Subcutaneous adipose tissue (tissue), 1 donor: ENCODE measurements at regions not wholly inside any gene's neighbourhood (a gene's known extent, or its start where the extent isn't known, plus 50 kb on each side); places are given as distances from the start of the nearest gene placed in this dataset.

ENCODE experiments used
- TF ChIP-seq, protein P1 (sequence below): fragments of 450-650 bp; IDR thresholded peaks from one replicate; pipeline ENCODE4 v1.5.1; 2016; ENCODE audit warnings: low read depth, mild to moderate bottlenecking, control low read depth, antibody characterized with exemption, moderate library complexity

DNA sequence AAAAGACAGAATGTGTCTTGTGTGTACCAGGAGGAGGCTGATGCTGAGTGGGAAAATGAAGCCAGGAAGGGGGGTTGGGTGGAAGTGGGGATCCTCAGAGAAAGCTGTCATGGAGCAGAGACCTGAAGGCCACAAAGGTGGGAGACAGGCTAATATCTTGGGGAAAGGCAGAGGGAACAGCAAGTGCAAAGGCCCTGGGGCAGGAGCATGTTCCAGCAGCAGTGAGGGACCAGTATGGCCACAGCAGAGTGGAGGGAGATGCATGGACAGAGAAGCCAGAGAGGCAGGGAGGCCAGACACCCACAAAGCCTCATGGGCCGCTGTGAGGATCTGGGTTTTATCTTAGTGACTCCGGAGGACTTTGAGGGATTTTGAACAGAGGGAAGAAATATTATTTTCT lies 254.2 kb upstream of the SULF2 start:
- TF ChIP-seq, protein P1, sequence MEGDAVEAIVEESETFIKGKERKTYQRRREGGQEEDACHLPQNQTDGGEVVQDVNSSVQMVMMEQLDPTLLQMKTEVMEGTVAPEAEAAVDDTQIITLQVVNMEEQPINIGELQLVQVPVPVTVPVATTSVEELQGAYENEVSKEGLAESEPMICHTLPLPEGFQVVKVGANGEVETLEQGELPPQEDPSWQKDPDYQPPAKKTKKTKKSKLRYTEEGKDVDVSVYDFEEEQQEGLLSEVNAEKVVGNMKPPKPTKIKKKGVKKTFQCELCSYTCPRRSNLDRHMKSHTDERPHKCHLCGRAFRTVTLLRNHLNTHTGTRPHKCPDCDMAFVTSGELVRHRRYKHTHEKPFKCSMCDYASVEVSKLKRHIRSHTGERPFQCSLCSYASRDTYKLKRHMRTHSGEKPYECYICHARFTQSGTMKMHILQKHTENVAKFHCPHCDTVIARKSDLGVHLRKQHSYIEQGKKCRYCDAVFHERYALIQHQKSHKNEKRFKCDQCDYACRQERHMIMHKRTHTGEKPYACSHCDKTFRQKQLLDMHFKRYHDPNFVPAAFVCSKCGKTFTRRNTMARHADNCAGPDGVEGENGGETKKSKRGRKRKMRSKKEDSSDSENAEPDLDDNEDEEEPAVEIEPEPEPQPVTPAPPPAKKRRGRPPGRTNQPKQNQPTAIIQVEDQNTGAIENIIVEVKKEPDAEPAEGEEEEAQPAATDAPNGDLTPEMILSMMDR: no peak

DNA sequence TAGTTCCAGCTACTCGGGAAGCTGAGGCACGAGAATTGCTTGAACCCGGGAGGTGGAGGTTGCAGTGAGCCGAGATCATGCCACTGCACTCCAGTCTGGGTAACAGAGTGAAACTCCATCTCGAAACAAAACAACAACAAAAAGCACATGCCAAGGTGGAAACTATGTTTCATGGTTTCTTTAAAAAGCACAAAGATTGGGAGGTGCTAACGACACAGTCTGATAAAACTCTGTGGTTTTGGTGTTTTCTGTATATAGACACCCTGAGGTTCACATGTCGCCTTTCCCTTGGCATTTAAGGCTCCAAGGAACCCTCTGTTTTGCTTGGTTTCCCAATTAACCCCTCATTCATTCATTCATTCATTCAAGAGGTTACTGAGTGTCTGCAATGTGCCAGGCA lies 253.4 kb upstream of the SULF2 start:
- TF ChIP-seq, protein P1: no peak

DNA sequence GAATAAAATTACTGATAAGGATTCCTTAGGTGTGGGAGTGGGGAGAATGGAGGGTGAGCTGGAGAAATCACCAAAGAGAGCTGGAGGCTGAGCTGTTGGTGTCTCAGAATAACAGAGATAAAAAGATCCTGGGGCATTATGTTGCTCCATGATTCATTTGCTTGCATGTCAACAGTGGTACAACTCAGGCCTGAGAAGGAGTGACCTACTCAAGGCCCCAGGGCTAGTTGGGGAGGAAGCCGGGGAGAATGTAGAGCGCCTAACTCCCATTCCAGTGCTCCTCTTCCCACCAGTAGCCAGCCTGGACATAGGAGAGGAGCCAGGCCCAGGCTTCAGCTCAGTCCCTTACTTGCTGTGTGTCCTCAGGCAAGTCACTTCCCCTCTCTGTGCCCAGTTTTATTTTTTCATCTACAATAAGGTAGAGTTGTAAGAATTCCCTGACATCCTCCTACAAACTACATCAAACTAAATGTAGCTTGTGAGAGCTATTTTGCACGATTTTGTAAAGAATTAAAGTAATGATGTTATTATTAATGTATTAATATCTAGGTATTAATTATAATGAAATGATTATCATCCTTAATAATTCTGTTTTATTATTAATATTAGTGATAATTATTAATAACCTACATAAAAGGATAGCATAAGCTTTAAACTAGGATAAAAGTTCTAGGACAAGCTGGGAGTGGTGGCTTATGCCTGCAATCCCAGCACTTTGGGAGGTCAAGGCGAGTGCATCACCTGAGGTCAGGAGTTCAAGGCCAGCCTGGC lies 250.9 kb upstream of the SULF2 start:
- TF ChIP-seq, protein P1: no peak

DNA sequence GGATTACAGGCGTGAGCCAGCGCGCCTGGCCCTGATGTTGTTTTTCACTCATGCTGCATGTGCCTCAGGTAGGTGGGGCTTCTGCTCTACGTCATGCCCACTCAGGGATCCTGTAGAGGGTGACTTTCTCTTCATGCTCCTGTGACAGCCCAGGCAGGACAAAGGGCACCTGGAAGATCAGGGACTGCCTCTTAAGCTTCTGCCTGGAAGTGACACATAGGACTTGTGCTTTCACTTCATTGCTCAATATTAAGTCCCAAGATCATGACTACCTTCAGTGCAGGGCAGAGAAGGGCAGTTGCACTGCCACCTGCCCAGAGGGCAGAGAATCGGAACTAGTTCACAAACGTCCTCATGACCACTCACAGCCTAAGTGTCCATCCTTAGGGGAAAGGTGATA lies 249.5 kb upstream of the SULF2 start:
- TF ChIP-seq, protein P1: no peak

DNA sequence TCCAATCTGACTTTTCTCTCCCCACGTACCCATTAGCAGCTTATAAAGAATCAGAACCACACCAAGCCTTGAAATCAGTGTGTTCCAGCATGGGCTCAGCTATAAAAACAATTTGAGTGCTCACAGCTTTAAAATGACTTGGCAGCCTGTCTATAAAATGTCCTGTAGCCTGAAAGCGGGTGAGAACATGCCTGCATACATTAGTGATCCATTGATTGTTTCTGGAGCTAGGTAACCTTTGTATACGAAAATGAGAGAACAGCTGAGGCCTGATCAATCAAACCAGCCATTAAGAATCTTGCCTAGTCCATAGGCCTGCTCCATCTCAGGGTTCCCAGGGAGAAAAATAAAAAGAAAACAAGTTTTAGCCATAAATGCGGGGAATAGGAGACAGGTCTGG lies 245.8 kb upstream of the SULF2 start:
- TF ChIP-seq, protein P1: no peak

DNA sequence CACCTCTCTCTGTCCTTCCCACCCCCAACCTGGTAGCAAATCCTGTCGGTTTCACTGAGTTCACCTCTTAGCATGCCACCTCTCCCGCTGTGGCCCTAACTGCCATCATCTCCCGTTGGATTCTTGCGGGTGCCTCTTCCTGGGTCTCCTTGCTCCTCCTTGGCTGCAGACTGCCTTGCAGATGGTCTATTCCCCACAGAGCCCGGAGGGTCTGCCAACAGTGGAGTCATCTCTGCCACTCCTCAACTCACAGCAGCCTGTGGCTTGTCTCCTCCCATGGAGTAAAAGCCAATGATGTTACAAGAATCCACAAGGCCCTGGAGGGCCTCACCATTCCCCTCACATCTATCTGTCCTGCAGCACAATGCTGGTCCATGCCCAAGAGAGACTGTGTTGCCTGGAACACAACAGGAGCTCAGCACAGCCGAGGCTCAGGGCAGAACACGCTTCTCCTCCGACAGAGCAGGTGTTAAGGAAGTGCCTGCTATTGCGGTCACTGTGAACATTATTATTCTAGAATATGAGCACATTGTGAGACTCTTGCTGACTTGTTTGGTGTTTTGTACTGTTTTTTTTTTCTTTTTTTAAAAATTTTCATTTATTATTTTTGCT lies 241.8 kb upstream of the SULF2 start:
- TF ChIP-seq, protein P1: no peak

DNA sequence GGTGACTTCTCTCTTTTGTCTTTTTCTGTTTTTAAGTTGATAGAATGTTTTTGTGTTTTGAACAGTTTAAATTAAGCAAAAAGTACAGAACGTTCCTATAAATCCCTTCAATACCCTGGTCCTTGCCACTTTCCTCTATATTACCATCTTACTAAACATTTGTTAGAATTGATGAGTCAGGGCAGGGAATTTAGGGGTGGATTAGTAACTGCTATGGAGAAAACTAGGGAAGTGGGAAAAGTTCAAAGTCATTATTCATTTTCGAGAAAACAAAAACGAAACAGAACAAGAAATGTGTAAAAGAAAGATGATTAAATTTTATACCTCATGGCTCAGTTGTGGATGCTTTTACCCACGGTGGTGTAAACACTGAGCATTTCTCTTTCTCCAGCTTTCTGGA lies 240.4 kb upstream of the SULF2 start:
- TF ChIP-seq, protein P1: no peak
